ENCODE measurements at regions not wholly inside any gene's neighbourhood (a gene's known extent, or its start where the extent isn't known, plus 50 kb on each side); places are given as distances from the start of the nearest gene placed in this dataset.

- no peaks in the 10 kb centered on the region for H3K36me3 Mint-ChIP-seq
- no peaks in the 10 kb centered on the region for H3K9me3 Mint-ChIP-seq
- H3K27ac Mint-ChIP-seq, result no peak overlapping the region
- no peak for TF ChIP-seq CTCF (conservative IDR thresholded peaks at IDR 0.05)
- H3K27me3 Mint-ChIP-seq, result no peaks in the 10 kb centered on the region
- no peaks in the 10 kb centered on the region for H3K4me1 Mint-ChIP-seq (ENCODE audit: unreplicated experiment)
- H3K4me3 Mint-ChIP-seq, result no peak overlapping the region
- no peak for DNase-seq (ENCODE audit: extremely low spot score, unreplicated experiment)
Observed at GRCh38 chr11:87917111-87917510, 258.1 kb downstream of the RAB38 start.

- H3K36me3 Mint-ChIP-seq, result no peaks in the 10 kb centered on the region
Observed at GRCh38 chr11:87909178-87909577, 266.1 kb downstream of the RAB38 start.

GRCh38 chr11:87908086-87908485 is 267.2 kb downstream of the RAB38 start:
- H3K36me3 Mint-ChIP-seq, result no peaks in the 10 kb centered on the region
- no peak overlapping the region for H3K4me3 Mint-ChIP-seq
- no peaks in the 10 kb centered on the region for H3K4me1 Mint-ChIP-seq (ENCODE audit: unreplicated experiment)
- H3K27ac Mint-ChIP-seq, result no peak overlapping the region
- no peak for DNase-seq (ENCODE audit: extremely low spot score, unreplicated experiment)
- H3K27me3 Mint-ChIP-seq, result no peaks in the 10 kb centered on the region
- H3K9me3 Mint-ChIP-seq, result no peaks in the 10 kb centered on the region
- no peak for TF ChIP-seq CTCF (conservative IDR thresholded peaks at IDR 0.05)

More at GRCh38 chr11:87909178-87909577, 266.1 kb downstream of the RAB38 start:
- Mint-ChIP-seq H3K4me3 (no peak overlapping the region), H3K4me1 (ENCODE audit: unreplicated experiment) (no peaks in the 10 kb centered on the region), H3K27me3 (no peaks in the 10 kb centered on the region), H3K27ac (no peak overlapping the region), H3K9me3 (no peaks in the 10 kb centered on the region)
- no peak for DNase-seq (ENCODE audit: extremely low spot score, unreplicated experiment)
- TF ChIP-seq CTCF (conservative IDR thresholded peaks at IDR 0.05), result no peak

GRCh38 chr11:87903345-87903744 is 271.9 kb downstream of the RAB38 start:
- no peak overlapping the region for H3K27ac Mint-ChIP-seq
- no peak for DNase-seq (ENCODE audit: extremely low spot score, unreplicated experiment)
- TF ChIP-seq CTCF (conservative IDR thresholded peaks at IDR 0.05), result no peak
- no peak overlapping the region for H3K4me3 Mint-ChIP-seq
- H3K9me3 Mint-ChIP-seq, result no peaks in the 10 kb centered on the region
- no peaks in the 10 kb centered on the region for H3K36me3 Mint-ChIP-seq
- H3K27me3 Mint-ChIP-seq, result peaks cover 5% of the 10 kb centered on the region
- no peaks in the 10 kb centered on the region for H3K4me1 Mint-ChIP-seq (ENCODE audit: unreplicated experiment)

- Mint-ChIP-seq H3K4me1 (ENCODE audit: unreplicated experiment) (no peaks in the 10 kb centered on the region), H3K4me3 (no peak overlapping the region), H3K27ac (no peak overlapping the region), H3K36me3 (no peaks in the 10 kb centered on the region), H3K27me3 (peaks cover 9% of the 10 kb centered on the region), H3K9me3 (no peaks in the 10 kb centered on the region)
- DNase-seq (ENCODE audit: extremely low spot score, unreplicated experiment), result no peak
- TF ChIP-seq CTCF (conservative IDR thresholded peaks at IDR 0.05), result no peak
Observed at GRCh38 chr11:87901341-87901740, 273.9 kb downstream of the RAB38 start.

GRCh38 chr11:87897921-87898320 is 277.3 kb downstream of the RAB38 start:
- Mint-ChIP-seq H3K4me3 (no peak overlapping the region), H3K27ac (no peak overlapping the region), H3K4me1 (ENCODE audit: unreplicated experiment) (no peaks in the 10 kb centered on the region), H3K27me3 (peaks cover 12% of the 10 kb centered on the region), H3K36me3 (no peaks in the 10 kb centered on the region), H3K9me3 (no peaks in the 10 kb centered on the region)
- TF ChIP-seq CTCF (conservative IDR thresholded peaks at IDR 0.05), result no peak
- DNase-seq (ENCODE audit: extremely low spot score, unreplicated experiment), result no peak
